GM10266 (cell line): ENCODE measurements at regions not wholly inside any gene's neighbourhood (a gene's known extent, or its start where the extent isn't known, plus 50 kb on each side); places are given as distances from the start of the nearest gene placed in this dataset.

Experiments used
- DNase-seq: peaks from one replicate; pipeline ENCODE4 v3.0.0; 2012; ENCODE audit errors: extremely low spot score
- CTCF ChIP-seq: IDR thresholded peaks from 2 replicates; pipeline ENCODE4 v1.5.1; 2012; ENCODE audit warnings: mild to moderate bottlenecking, low read depth; ENCODE audit not compliant: control insufficient read depth, insufficient read depth; ENCODE audit errors: missing control alignments

GRCh38 chr9:16331527-16331926 is 538.9 kb downstream of the BNC2 start:
- TF ChIP-seq CTCF: no peak
- no peak for DNase-seq

- no peak for TF ChIP-seq CTCF
- no peak for DNase-seq
These were observed 536.8 kb downstream of the BNC2 start for GRCh38 chr9:16333691-16334090.

- DNase-seq: no peak
- no peak for TF ChIP-seq CTCF
These were observed 534.5 kb downstream of the BNC2 start for GRCh38 chr9:16335788-16336580.

GRCh38 chr9:16336833-16337232 is 533.6 kb downstream of the BNC2 start:
- TF ChIP-seq CTCF: no peak

GRCh38 chr9:16337322-16338029 is 533.0 kb downstream of the BNC2 start:
- TF ChIP-seq CTCF: no peak
- no peak for DNase-seq

More at GRCh38 chr9:16336833-16337232, 533.6 kb downstream of the BNC2 start:
- no peak for DNase-seq

- no peak for TF ChIP-seq CTCF
- no peak for DNase-seq
These were observed 529.3 kb downstream of the BNC2 start for GRCh38 chr9:16341177-16341576.

- no peak for DNase-seq
- TF ChIP-seq CTCF: no peak
These were observed 528.0 kb downstream of the BNC2 start for GRCh38 chr9:16342246-16343020.
